DND-41 (cell line): ENCODE measurements at regions not wholly inside any gene's neighbourhood (a gene's known extent, or its start where the extent isn't known, plus 50 kb on each side); places are given as distances from the start of the nearest gene placed in this dataset.

Experiments
- ATAC-seq: fragments of 200-7000 bp; cut with Tn5 transposase; 3 replicates; pipeline ENCODE4 v1.9.1; 2021; ENCODE audit warnings: low read depth; ENCODE audit not compliant: insufficient read depth
- DNase-seq: peaks from one replicate; pipeline ENCODE4 v3.0.0-alpha.2; 2020
- H2AFZ ChIP-seq: 2 replicates; pipeline ENCODE4 v1.6.0; 2012; ENCODE audit warnings: low read depth, low read length
- H3K27ac ChIP-seq: 2 replicates; pipeline ENCODE4 v1.5.1; 2012; ENCODE audit warnings: low read length, inconsistent platforms
- H3K27me3 ChIP-seq: fragments of 200-600 bp; sonication (generic); 2 replicates; pipeline ENCODE4 v1.6.0; 2012; ENCODE audit warnings: low read length, mild to moderate bottlenecking, inconsistent platforms; ENCODE audit not compliant: insufficient read depth, poor library complexity
- H3K36me3 ChIP-seq: 2 replicates; pipeline ENCODE4 v1.5.1; 2012; ENCODE audit warnings: low read length, inconsistent platforms; ENCODE audit not compliant: insufficient read depth
- H3K4me1 ChIP-seq: 2 replicates; pipeline ENCODE4 v1.5.1; 2012; ENCODE audit warnings: mild to moderate bottlenecking, low read length; ENCODE audit not compliant: insufficient read depth
- H3K4me2 ChIP-seq: 2 replicates; pipeline ENCODE4 v1.6.0; 2012; ENCODE audit warnings: mild to moderate bottlenecking, moderate library complexity, low read length, inconsistent platforms; ENCODE audit not compliant: insufficient read depth
- H3K4me3 ChIP-seq, 2 experiments: fragments of 200-600 bp in 1 of 2; shearing (Covaris generic) in 1 of 2; 2 replicates each; pipeline ENCODE4 v1.5.1; 2012 to 2016; ENCODE audit warnings: inconsistent platforms in 2 of 2, low read length in 2 of 2, mild to moderate bottlenecking in 2 of 2, low read depth in 1 of 2, moderate library complexity in 1 of 2
- H3K79me2 ChIP-seq: 2 replicates; pipeline ENCODE4 v1.6.0; 2012; ENCODE audit warnings: low read length, inconsistent platforms; ENCODE audit not compliant: insufficient read depth
- H3K9ac ChIP-seq: 2 replicates; pipeline ENCODE4 v1.6.0; 2012; ENCODE audit warnings: low read depth, mild to moderate bottlenecking, inconsistent platforms, low read length, moderate library complexity
- H3K9me3 ChIP-seq: 2 replicates; pipeline ENCODE4 v1.5.1; 2012; ENCODE audit warnings: low read length, moderate library complexity, mild to moderate bottlenecking, inconsistent platforms; ENCODE audit not compliant: insufficient read depth, severe bottlenecking
- H4K20me1 ChIP-seq: 2 replicates; pipeline ENCODE4 v1.6.0; 2012; ENCODE audit warnings: low read length; ENCODE audit not compliant: insufficient read depth
- EZH2 ChIP-seq: IDR thresholded peaks from 3 replicates; pipeline ENCODE4 v1.6.1; 2012; ENCODE audit warnings: borderline replicate concordance, low read depth, mild to moderate bottlenecking, moderate library complexity, low read length, inconsistent platforms; ENCODE audit not compliant: severe bottlenecking
- TF ChIP-seq, protein P1 (sequence below): IDR thresholded peaks from 2 replicates; pipeline ENCODE4 v1.5.1; 2012; ENCODE audit warnings: borderline replicate concordance, low read length, moderate library complexity, mild to moderate bottlenecking; ENCODE audit not compliant: poor library complexity, severe bottlenecking; ENCODE audit errors: extremely low read depth

GRCh38 chr22:46026899-46027210 is 49.9 kb upstream of the WNT7B start:
- Histone ChIP-seq H3K4me1 (no peaks in the 10 kb centered on the region), H3K9me3 (no peaks in the 10 kb centered on the region), H3K4me3 (no peak overlapping the region), H3K9ac (no peak overlapping the region), H3K79me2 (no peaks in the 10 kb centered on the region), H3K27ac (no peak overlapping the region), H3K27me3 (peaks cover 6% of the 10 kb centered on the region), H3K36me3 (no peaks in the 10 kb centered on the region), H2AFZ (no peak overlapping the region), H3K4me2 (no peak overlapping the region), H4K20me1 (peaks cover 2% of the 10 kb centered on the region; the same call in 1 of the 2 replicates)
- DNase-seq, result no peak
- TF ChIP-seq, protein P1, sequence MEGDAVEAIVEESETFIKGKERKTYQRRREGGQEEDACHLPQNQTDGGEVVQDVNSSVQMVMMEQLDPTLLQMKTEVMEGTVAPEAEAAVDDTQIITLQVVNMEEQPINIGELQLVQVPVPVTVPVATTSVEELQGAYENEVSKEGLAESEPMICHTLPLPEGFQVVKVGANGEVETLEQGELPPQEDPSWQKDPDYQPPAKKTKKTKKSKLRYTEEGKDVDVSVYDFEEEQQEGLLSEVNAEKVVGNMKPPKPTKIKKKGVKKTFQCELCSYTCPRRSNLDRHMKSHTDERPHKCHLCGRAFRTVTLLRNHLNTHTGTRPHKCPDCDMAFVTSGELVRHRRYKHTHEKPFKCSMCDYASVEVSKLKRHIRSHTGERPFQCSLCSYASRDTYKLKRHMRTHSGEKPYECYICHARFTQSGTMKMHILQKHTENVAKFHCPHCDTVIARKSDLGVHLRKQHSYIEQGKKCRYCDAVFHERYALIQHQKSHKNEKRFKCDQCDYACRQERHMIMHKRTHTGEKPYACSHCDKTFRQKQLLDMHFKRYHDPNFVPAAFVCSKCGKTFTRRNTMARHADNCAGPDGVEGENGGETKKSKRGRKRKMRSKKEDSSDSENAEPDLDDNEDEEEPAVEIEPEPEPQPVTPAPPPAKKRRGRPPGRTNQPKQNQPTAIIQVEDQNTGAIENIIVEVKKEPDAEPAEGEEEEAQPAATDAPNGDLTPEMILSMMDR, result no peak
- TF ChIP-seq EZH2, result no peak
- ATAC-seq, result no peak

GRCh38 chr22:46027211-46028105 is 50.5 kb upstream of the WNT7B start:
- H3K4me3 ChIP-seq, result no peak overlapping the region
- H3K79me2 ChIP-seq, result no peaks in the 10 kb centered on the region
- no peak overlapping the region for H2AFZ ChIP-seq
- no peaks in the 10 kb centered on the region for H3K36me3 ChIP-seq
- peaks cover 2% of the 10 kb centered on the region; the same call in 1 of the 2 replicates for H4K20me1 ChIP-seq
- no peak for TF ChIP-seq EZH2
- TF ChIP-seq, protein P1, result no peak
- ATAC-seq, result no peak
- DNase-seq, result no peak
- peaks cover 6% of the 10 kb centered on the region for H3K27me3 ChIP-seq
- no peak overlapping the region for H3K27ac ChIP-seq
- no peaks in the 10 kb centered on the region for H3K9me3 ChIP-seq
- H3K9ac ChIP-seq, result no peak overlapping the region
- H3K4me1 ChIP-seq, result no peaks in the 10 kb centered on the region
- no peak overlapping the region for H3K4me2 ChIP-seq

- Histone ChIP-seq H3K27ac (no peak overlapping the region), H3K4me3 (no peak overlapping the region), H3K79me2 (no peaks in the 10 kb centered on the region), H3K4me2 (no peak overlapping the region), H3K27me3 (peaks cover 6% of the 10 kb centered on the region), H4K20me1 (peaks cover 2% of the 10 kb centered on the region; the same call in 1 of the 2 replicates), H3K9ac (no peak overlapping the region), H3K4me1 (no peaks in the 10 kb centered on the region), H2AFZ (no peak overlapping the region), H3K9me3 (no peaks in the 10 kb centered on the region), H3K36me3 (no peaks in the 10 kb centered on the region)
- TF ChIP-seq EZH2, result no peak
- TF ChIP-seq, protein P1, result no peak
- ATAC-seq (no peak; the same call in 2 of the 3 replicates), DNase-seq (no peak)
These were observed 51.4 kb upstream of the WNT7B start for GRCh38 chr22:46028106-46028991.
